AG04450 (cell line): ENCODE measurements at regions not wholly inside any gene's neighbourhood (a gene's known extent, or its start where the extent isn't known, plus 50 kb on each side); places are given as distances from the start of the nearest gene placed in this dataset.

Source experiments
- CTCF ChIA-PET: fragments of 300-600, 350-600 bp; formaldehyde crosslinking; extraction: SDS; loops from one replicate; lab custom pipeline; 2022; ENCODE audit warnings: antibody characterized with exemption, inconsistent platforms; lab: Charles Lee
- POLR2A ChIA-PET: fragments of 350-600 bp; formaldehyde crosslinking; extraction: SDS; loops from one replicate; lab custom pipeline; 2021; ENCODE audit warnings: antibody characterized with exemption, inconsistent platforms; lab: Yijun Ruan, JAX
- DNase-seq: peaks from one replicate; pipeline ENCODE4 v3.0.0-alpha.2; 2011; ENCODE audit warnings: low read depth, low spot score
- H3K27ac ChIP-seq: one replicate; pipeline ENCODE4 v1.5.1; 2012; ENCODE audit warnings: low read depth, low read length, control low read depth
- H3K27me3 ChIP-seq: one replicate; pipeline ENCODE4 v1.6.0; 2012; ENCODE audit warnings: low read length; ENCODE audit not compliant: control insufficient read depth, insufficient read depth
- H3K4me3 ChIP-seq: 2 replicates; pipeline ENCODE4 v1.5.1; 2011; ENCODE audit warnings: mild to moderate bottlenecking, low read depth, low read length, control low read depth
- H3K9me3 ChIP-seq: 2 replicates; pipeline ENCODE4 v1.5.1; 2012; ENCODE audit warnings: low read length; ENCODE audit not compliant: control insufficient read depth, insufficient read depth
- TF ChIP-seq, protein P1 (sequence below): IDR thresholded peaks from 2 replicates; pipeline ENCODE4 v1.5.1; 2011; ENCODE audit warnings: low read depth, low read length, control low read depth, inconsistent platforms

DNA sequence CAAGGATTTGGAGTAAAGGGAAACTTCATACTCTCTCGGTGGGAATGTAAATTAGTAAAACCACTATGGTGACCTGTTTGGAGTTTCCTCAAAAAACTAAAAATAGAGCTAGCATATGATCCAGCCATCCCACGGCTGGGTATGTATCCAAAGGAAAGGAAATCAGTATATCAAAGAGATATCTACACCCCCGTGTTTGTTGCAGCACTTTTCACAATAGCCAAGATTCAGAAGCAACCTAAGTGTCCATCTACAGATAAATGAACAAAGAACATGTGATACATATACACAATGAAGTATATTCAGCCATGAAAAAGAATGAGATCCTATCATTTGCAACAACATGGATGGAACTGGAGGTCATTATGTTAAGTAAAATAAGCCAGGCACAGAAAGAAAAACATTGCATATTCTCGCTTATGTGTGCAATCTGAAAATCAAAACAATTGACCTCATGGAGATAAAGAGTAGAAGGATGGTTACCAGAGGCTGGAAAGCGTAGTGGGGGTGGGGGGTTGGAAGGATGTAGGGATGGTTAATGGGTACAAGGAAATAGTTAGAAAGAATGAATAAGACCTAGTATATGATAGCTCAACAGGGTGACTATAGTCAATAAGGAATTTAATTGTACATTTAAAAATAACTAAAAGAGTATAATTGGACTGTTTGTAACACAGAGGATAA, 468.0 kb downstream of the BCAT1 start:
- Histone ChIP-seq H3K27me3 (no peaks in the 10 kb centered on the region), H3K27ac (no peak overlapping the region), H3K9me3 (no peaks in the 10 kb centered on the region), H3K4me3 (no peak overlapping the region)
- DNase-seq: no peak
- TF ChIP-seq, protein P1, sequence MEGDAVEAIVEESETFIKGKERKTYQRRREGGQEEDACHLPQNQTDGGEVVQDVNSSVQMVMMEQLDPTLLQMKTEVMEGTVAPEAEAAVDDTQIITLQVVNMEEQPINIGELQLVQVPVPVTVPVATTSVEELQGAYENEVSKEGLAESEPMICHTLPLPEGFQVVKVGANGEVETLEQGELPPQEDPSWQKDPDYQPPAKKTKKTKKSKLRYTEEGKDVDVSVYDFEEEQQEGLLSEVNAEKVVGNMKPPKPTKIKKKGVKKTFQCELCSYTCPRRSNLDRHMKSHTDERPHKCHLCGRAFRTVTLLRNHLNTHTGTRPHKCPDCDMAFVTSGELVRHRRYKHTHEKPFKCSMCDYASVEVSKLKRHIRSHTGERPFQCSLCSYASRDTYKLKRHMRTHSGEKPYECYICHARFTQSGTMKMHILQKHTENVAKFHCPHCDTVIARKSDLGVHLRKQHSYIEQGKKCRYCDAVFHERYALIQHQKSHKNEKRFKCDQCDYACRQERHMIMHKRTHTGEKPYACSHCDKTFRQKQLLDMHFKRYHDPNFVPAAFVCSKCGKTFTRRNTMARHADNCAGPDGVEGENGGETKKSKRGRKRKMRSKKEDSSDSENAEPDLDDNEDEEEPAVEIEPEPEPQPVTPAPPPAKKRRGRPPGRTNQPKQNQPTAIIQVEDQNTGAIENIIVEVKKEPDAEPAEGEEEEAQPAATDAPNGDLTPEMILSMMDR: no peak
- ChIA-PET POLR2A (no interaction called here), CTCF (no interaction called here)

DNA sequence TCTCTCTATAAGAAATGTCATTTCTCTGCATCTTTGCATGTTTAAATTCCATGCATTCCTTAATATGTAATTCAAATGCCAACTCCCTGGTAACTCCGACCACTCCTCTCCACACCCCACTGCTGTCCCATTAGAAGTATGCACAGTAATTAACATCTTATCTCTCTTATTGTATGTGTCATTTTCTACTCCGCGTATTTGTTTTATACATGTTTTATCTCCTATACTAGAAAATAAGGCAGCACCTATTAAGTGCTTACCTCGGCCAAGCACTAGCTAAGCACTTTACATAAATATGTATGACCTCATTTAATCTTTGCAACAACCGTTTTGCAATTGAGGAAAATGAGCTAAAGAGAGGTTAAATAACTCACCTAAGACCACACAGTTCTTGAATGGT, 469.8 kb downstream of the BCAT1 start:
- no peak overlapping the region for H3K4me3 ChIP-seq
- DNase-seq: no peak
- H3K9me3 ChIP-seq: no peaks in the 10 kb centered on the region
- H3K27me3 ChIP-seq: no peaks in the 10 kb centered on the region
- TF ChIP-seq, protein P1: no peak
- H3K27ac ChIP-seq: no peak overlapping the region
- ChIA-PET POLR2A (no interaction called here), CTCF (interaction anchor here (1.4 kb wide), 1 partner anchor 11 kb away, joined by 5 read pairs; no protein-coding TSS in a partner anchor)

DNA sequence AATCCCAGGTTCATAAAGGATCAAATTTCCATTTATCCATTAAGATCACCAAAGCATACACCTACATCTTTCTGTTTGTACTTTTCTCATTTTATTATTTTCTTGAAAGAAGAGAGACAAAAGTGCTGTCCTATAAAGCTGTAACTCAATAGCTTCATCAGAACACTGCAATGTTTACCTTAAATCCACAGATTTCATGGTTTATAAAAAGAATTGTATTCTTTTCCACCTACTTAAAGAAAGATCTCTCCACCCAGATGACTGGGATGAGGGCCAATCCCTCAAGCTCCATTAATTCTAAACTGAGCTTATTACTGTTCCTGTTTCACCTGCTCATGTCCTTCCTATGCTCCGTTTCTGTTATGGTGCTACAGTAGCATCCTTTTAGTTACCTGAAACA, 470.6 kb downstream of the BCAT1 start:
- no peak overlapping the region for H3K27ac ChIP-seq
- no peak for DNase-seq
- TF ChIP-seq, protein P1: no peak
- ChIA-PET CTCF (interaction anchor here (1.4 to 1.7 kb wide), 2 partner anchors 9 to 10 kb away, joined by 3 to 5 read pairs; no protein-coding TSS in a partner anchor), POLR2A (no interaction called here)
- no peaks in the 10 kb centered on the region for H3K27me3 ChIP-seq
- H3K4me3 ChIP-seq: no peak overlapping the region
- no peaks in the 10 kb centered on the region for H3K9me3 ChIP-seq

DNA sequence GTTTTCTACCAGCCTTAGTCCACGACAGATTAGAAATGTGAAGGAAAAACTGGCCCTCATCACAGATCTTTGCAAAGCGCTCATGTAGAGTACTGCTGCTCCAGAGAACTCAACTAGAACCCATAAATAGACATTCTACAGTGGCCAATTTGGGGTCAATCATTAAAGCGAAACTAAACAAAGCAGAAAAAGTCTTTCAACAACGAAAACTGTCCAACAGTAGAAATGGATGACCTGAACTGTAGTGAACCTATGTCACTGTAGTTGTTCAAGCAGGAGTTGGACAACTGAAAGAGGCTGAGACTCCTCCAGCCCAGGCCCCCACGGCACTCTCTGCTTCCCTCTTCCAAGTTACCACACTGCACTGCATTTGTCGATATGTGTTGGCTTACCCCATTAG, 472.6 kb downstream of the BCAT1 start:
- TF ChIP-seq, protein P1: no peak
- CTCF ChIA-PET: no interaction called here

DNA sequence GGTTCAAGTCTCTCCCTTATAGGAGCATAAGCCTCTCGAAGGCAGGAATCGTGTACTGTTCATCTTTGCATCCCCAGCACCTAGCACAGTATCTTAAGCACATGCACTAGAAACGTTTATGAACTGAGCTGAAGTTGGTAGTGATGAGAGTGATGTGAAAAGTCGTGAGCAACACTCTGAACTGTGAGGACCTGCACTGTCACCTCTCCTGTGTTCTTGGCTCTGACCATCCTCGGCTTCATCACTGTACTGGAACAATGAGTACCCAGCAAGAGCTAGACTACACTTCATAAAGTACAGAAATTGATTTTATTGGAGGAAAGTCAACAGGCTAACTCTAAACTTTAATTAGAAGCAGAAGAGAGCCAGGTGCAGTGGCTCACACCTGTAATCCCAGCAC, 473.6 kb downstream of the BCAT1 start:
- no peak for DNase-seq
- ChIA-PET POLR2A (no interaction called here), CTCF (no interaction called here)
- no peaks in the 10 kb centered on the region for H3K27me3 ChIP-seq
- H3K4me3 ChIP-seq: no peak overlapping the region
- TF ChIP-seq, protein P1: no peak
- H3K9me3 ChIP-seq: no peaks in the 10 kb centered on the region
- H3K27ac ChIP-seq: no peak overlapping the region

More for the DNA sequence above, 472.6 kb downstream of the BCAT1 start:
- DNase-seq: no peak
- Histone ChIP-seq H3K9me3 (no peaks in the 10 kb centered on the region), H3K27ac (no peak overlapping the region), H3K27me3 (no peaks in the 10 kb centered on the region), H3K4me3 (no peak overlapping the region)
- POLR2A ChIA-PET: no interaction called here
